ENCODE measurements at regions not wholly inside any gene's neighbourhood (a gene's known extent, or its start where the extent isn't known, plus 50 kb on each side); places are given as distances from the start of the nearest gene placed in this dataset.
A peak's percentile ranks its signal among the peaks of the same experiment; 100 is the strongest.

GRCh38 chr3:5305684-5305989, 118.1 kb downstream of the EDEM1 start:
- no peak for DNase-seq

- DNase-seq = no peak
These were observed 121.7 kb downstream of the EDEM1 start for GRCh38 chr3:5309171-5309570.

GRCh38 chr3:5309602-5310001, 122.1 kb downstream of the EDEM1 start:
- DNase-seq = no peak

- DNase-seq = no peak
These were observed 123.0 kb downstream of the EDEM1 start for GRCh38 chr3:5310509-5310908.

GRCh38 chr3:5312290-5312689, 124.8 kb downstream of the EDEM1 start:
- no peak for DNase-seq

- DNase-seq = no peak
These were observed 127.4 kb downstream of the EDEM1 start for GRCh38 chr3:5314897-5315296.

- no peak for DNase-seq
These were observed 130.1 kb downstream of the EDEM1 start for GRCh38 chr3:5317557-5317956.

GRCh38 chr3:5319454-5319853, 131.9 kb downstream of the EDEM1 start:
- DNase-seq = no peak

- no peak for DNase-seq
These were observed 134.3 kb downstream of the EDEM1 start for GRCh38 chr3:5321666-5322340.

GRCh38 chr3:5324780-5325179, 137.3 kb downstream of the EDEM1 start:
- DNase-seq = no peak

GRCh38 chr3:5330152-5330810, 142.8 kb downstream of the EDEM1 start:
- DNase-seq = no peak

- no peak for DNase-seq
These were observed 144.2 kb downstream of the EDEM1 start for GRCh38 chr3:5331567-5332269.

GRCh38 chr3:5332270-5332956, 144.9 kb downstream of the EDEM1 start:
- no peak for DNase-seq

GRCh38 chr3:5339967-5340535, 152.5 kb downstream of the EDEM1 start:
- DNase-seq = no peak

- no peak for DNase-seq
These were observed 154.1 kb downstream of the EDEM1 start for GRCh38 chr3:5341610-5342009.

- DNase-seq = peak; percentile 10
These were observed 156.0 kb downstream of the EDEM1 start for GRCh38 chr3:5343459-5343858.

GRCh38 chr3:5344707-5345106, 157.2 kb downstream of the EDEM1 start:
- no peak for DNase-seq

- DNase-seq = peak; percentile 23
These were observed 160.0 kb downstream of the EDEM1 start for GRCh38 chr3:5347486-5347885.

GRCh38 chr3:5348229-5348902, 160.9 kb downstream of the EDEM1 start:
- DNase-seq = no peak

- DNase-seq = no peak
These were observed 161.8 kb downstream of the EDEM1 start for GRCh38 chr3:5349343-5349742.

- DNase-seq = no peak
These were observed 169.6 kb downstream of the EDEM1 start for GRCh38 chr3:5357089-5357488.

GRCh38 chr3:5358911-5359310, 171.4 kb downstream of the EDEM1 start:
- DNase-seq = no peak

- no peak for DNase-seq
These were observed 172.9 kb downstream of the EDEM1 start for GRCh38 chr3:5360453-5360852.
